Adipocyte (in vitro differentiated cells): ENCODE measurements at regions not wholly inside any gene's neighbourhood (a gene's known extent, or its start where the extent isn't known, plus 50 kb on each side); places are given as distances from the start of the nearest gene placed in this dataset.

Experiments used
- DNase-seq: peaks from one replicate; pipeline ENCODE4 v3.0.0-alpha.2; 2015; ENCODE audit warnings: low read depth
- H3K27me3 ChIP-seq: replicated peaks from 2 replicates; pipeline ENCODE4 v1.7.0; 2013; ENCODE audit warnings: mild to moderate bottlenecking, low read length, moderate library complexity; ENCODE audit not compliant: control insufficient read depth, insufficient read depth
- H3K36me3 ChIP-seq: 2 replicates; pipeline ENCODE4 v1.7.0; 2013; ENCODE audit warnings: low read length, mild to moderate bottlenecking, moderate library complexity; ENCODE audit not compliant: control insufficient read depth, insufficient read depth, severe bottlenecking
- H3K4me1 ChIP-seq: 2 replicates; pipeline ENCODE4 v1.7.0; 2013; ENCODE audit warnings: mild to moderate bottlenecking, low read length, moderate library complexity; ENCODE audit not compliant: control insufficient read depth, insufficient read depth
- H3K4me3 ChIP-seq: 2 replicates; pipeline ENCODE4 v1.7.0; 2013; ENCODE audit warnings: mild to moderate bottlenecking, low read length, moderate library complexity
- H3K9ac ChIP-seq: 2 replicates; pipeline ENCODE4 v1.7.0; 2013; ENCODE audit warnings: mild to moderate bottlenecking, low read length, moderate library complexity
- H3K9me3 ChIP-seq: 2 replicates; pipeline ENCODE4 v1.7.0; 2013; ENCODE audit warnings: mild to moderate bottlenecking, low read length, moderate library complexity; ENCODE audit not compliant: control insufficient read depth

- Histone ChIP-seq H3K27me3 (no peaks in the 10 kb centered on the region), H3K9me3 (peaks cover 29% of the 10 kb centered on the region), H3K36me3 (no peaks in the 10 kb centered on the region), H3K9ac (no peak overlapping the region), H3K4me3 (no peak overlapping the region), H3K4me1 (no peaks in the 10 kb centered on the region)
- DNase-seq = no peak
Observed at GRCh38 chr16:51691109-51691508, 540.0 kb upstream of the SALL1 start.

- no peaks in the 10 kb centered on the region for H3K27me3 ChIP-seq
- DNase-seq = no peak
Observed at GRCh38 chr16:51685498-51685897, 534.4 kb upstream of the SALL1 start.

GRCh38 chr16:51683882-51684281, 532.8 kb upstream of the SALL1 start:
- Histone ChIP-seq H3K4me3 (no peak overlapping the region), H3K27me3 (no peaks in the 10 kb centered on the region), H3K36me3 (no peaks in the 10 kb centered on the region), H3K9ac (no peak overlapping the region), H3K9me3 (no peaks in the 10 kb centered on the region), H3K4me1 (no peaks in the 10 kb centered on the region)
- no peak for DNase-seq

More at GRCh38 chr16:51685498-51685897, 534.4 kb upstream of the SALL1 start:
- Histone ChIP-seq H3K9ac (no peak overlapping the region), H3K36me3 (no peaks in the 10 kb centered on the region), H3K9me3 (no peaks in the 10 kb centered on the region), H3K4me1 (no peaks in the 10 kb centered on the region), H3K4me3 (no peak overlapping the region)

GRCh38 chr16:51682905-51683304, 531.8 kb upstream of the SALL1 start:
- no peak overlapping the region for H3K4me3 ChIP-seq
- DNase-seq = no peak

GRCh38 chr16:51674615-51675014, 523.5 kb upstream of the SALL1 start:
- Histone ChIP-seq H3K36me3 (no peaks in the 10 kb centered on the region), H3K4me3 (no peak overlapping the region), H3K4me1 (no peaks in the 10 kb centered on the region), H3K27me3 (peaks cover 18% of the 10 kb centered on the region), H3K9me3 (no peaks in the 10 kb centered on the region), H3K9ac (no peak overlapping the region)
- DNase-seq = no peak

More at GRCh38 chr16:51682905-51683304, 531.8 kb upstream of the SALL1 start:
- Histone ChIP-seq H3K27me3 (peaks cover 7% of the 10 kb centered on the region), H3K9me3 (no peaks in the 10 kb centered on the region), H3K36me3 (no peaks in the 10 kb centered on the region), H3K9ac (no peak overlapping the region), H3K4me1 (no peaks in the 10 kb centered on the region)

GRCh38 chr16:51670527-51670926, 519.5 kb upstream of the SALL1 start:
- H3K27me3 ChIP-seq = no peaks in the 10 kb centered on the region
- H3K4me1 ChIP-seq = no peaks in the 10 kb centered on the region
- DNase-seq = no peak
- H3K4me3 ChIP-seq = no peak overlapping the region
- H3K36me3 ChIP-seq = no peaks in the 10 kb centered on the region
- peaks cover 3% of the 10 kb centered on the region for H3K9me3 ChIP-seq
- no peak overlapping the region for H3K9ac ChIP-seq

- Histone ChIP-seq H3K36me3 (no peaks in the 10 kb centered on the region), H3K9ac (no peak overlapping the region), H3K27me3 (no peaks in the 10 kb centered on the region), H3K4me1 (no peaks in the 10 kb centered on the region), H3K4me3 (no peak overlapping the region), H3K9me3 (peaks cover 3% of the 10 kb centered on the region)
- no peak for DNase-seq
Observed at GRCh38 chr16:51666821-51667220, 515.8 kb upstream of the SALL1 start.

GRCh38 chr16:51666074-51666473, 515.0 kb upstream of the SALL1 start:
- Histone ChIP-seq H3K4me3 (no peak overlapping the region), H3K4me1 (no peaks in the 10 kb centered on the region), H3K36me3 (no peaks in the 10 kb centered on the region), H3K9me3 (peaks cover 3% of the 10 kb centered on the region), H3K27me3 (no peaks in the 10 kb centered on the region), H3K9ac (no peak overlapping the region)
- no peak for DNase-seq

- Histone ChIP-seq H3K4me3 (no peak overlapping the region), H3K9ac (no peak overlapping the region), H3K9me3 (peaks cover 3% of the 10 kb centered on the region), H3K4me1 (no peaks in the 10 kb centered on the region), H3K36me3 (no peaks in the 10 kb centered on the region), H3K27me3 (no peaks in the 10 kb centered on the region)
- DNase-seq = no peak
Observed at GRCh38 chr16:51665436-51665998, 514.4 kb upstream of the SALL1 start.

- H3K27me3 ChIP-seq = no peaks in the 10 kb centered on the region
- H3K4me3 ChIP-seq = no peak overlapping the region
- no peaks in the 10 kb centered on the region for H3K36me3 ChIP-seq
- H3K9me3 ChIP-seq = no peaks in the 10 kb centered on the region
- H3K9ac ChIP-seq = no peak overlapping the region
- no peaks in the 10 kb centered on the region for H3K4me1 ChIP-seq
- no peak for DNase-seq
Observed at GRCh38 chr16:51658531-51658930, 507.5 kb upstream of the SALL1 start.

GRCh38 chr16:51657848-51658247, 506.8 kb upstream of the SALL1 start:
- Histone ChIP-seq H3K9ac (no peak overlapping the region), H3K36me3 (no peaks in the 10 kb centered on the region), H3K4me1 (no peaks in the 10 kb centered on the region), H3K9me3 (no peaks in the 10 kb centered on the region), H3K27me3 (no peaks in the 10 kb centered on the region), H3K4me3 (no peak overlapping the region)
- DNase-seq = no peak

GRCh38 chr16:51655249-51655648, 504.2 kb upstream of the SALL1 start:
- H3K36me3 ChIP-seq = no peaks in the 10 kb centered on the region
- no peak for DNase-seq
- H3K4me3 ChIP-seq = no peak overlapping the region
- peaks cover 8% of the 10 kb centered on the region for H3K27me3 ChIP-seq
- no peaks in the 10 kb centered on the region for H3K9me3 ChIP-seq
- H3K9ac ChIP-seq = no peak overlapping the region
- H3K4me1 ChIP-seq = no peaks in the 10 kb centered on the region
